8988T (cell line): ENCODE measurements at regions not wholly inside any gene's neighbourhood (a gene's known extent, or its start where the extent isn't known, plus 50 kb on each side); places are given as distances from the start of the nearest gene placed in this dataset.
"Not testable (repeated sequence)": the region's sequence is repeated elsewhere in the genome, so short reads cannot be mapped to it uniquely, and the experiment has no call there.

Source experiments
- DNase-seq: peaks from one replicate; pipeline ENCODE4 v3.0.0; 2011

- no peak for DNase-seq
Observed at GRCh38 chr6:15922510-15923250, 206.2 kb upstream of the MYLIP start.

DNA sequence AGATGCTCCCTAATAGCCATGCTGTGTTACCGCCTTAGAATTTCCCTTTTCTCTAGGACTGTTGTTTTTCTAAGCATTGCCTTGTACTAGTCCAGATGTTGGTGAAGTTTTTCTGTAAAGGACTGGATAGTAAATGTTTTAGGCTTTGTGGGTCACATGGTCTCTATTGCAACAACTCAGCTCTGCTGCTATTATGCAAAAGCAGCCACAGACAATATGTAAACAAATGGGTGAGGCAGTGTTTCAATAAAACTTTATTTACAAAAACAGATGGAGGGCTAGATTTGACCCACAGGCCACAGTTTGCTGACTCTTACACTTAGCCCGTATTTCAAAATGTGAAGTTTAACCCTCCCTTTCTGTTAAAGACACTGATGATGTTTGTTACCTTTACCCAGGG lies 207.6 kb upstream of the MYLIP start:
- no peak for DNase-seq

- no peak for DNase-seq
Observed at GRCh38 chr6:15916581-15916980, 212.3 kb upstream of the MYLIP start.

- no peak for DNase-seq
Observed at GRCh38 chr6:15915508-15916178, 213.2 kb upstream of the MYLIP start.

GRCh38 chr6:15914553-15914952 lies 214.3 kb upstream of the MYLIP start:
- DNase-seq: no peak

DNA sequence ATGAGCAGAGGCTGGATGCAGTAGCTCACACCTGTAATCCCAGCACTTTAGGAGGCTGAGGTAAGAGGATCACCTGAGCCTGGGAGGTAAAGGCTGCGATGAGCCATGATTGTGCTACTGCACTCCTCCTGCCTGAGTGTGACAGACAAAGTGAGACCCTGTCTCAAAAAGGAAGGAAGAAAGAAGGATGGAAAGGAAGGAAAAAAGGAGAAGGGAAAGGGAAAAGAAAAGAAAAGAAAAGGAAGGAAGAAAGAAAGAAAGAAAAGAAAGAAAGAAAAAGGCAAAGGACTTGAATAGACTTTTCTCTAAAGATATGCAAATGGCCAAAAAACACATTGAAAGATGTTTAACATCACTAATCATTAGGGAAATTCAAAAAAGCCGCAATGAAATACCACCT lies 215.3 kb upstream of the MYLIP start:
- DNase-seq: no peak

DNA sequence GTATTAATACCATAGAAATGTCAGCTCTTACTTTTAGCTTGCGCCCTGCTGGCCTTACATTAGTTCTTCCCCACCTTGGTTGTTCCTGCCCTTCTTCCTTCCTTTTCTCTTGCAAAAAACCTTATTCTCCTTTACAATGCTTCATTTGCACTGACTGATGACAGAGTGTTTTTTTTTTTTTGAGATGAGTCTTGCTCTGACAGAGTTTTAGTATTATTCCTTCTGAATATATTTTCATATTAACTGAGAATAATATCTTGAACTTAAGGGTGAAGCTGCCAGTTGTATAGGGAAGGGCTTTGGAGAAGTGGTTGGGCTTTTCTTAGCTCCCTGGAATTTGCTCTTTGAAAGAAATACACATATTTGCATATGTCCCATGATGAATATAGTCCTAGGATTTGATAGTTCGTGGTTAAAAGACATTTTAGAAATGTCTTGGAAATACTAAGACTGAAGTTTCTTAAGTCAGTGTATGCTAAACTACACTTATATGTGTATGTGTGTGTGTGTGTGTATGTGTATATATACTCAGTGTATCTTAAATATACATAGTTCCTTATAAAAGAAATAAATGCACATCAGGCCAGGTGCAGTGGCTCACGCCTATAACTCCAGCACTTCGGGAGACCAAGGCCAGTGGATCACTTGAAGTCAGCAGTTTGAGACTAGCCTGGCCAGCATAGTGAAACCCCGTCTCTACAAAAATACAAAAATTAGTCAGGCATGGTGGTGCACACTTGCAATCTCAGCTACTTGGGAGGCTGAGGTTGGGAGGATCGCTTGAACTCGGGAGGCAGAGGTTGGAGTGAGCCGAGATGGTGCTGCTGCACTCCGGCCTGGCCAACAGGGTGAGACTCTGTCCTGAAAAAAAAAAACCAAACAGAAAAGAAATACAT lies 216.1 kb upstream of the MYLIP start:
- DNase-seq: no peak

DNA sequence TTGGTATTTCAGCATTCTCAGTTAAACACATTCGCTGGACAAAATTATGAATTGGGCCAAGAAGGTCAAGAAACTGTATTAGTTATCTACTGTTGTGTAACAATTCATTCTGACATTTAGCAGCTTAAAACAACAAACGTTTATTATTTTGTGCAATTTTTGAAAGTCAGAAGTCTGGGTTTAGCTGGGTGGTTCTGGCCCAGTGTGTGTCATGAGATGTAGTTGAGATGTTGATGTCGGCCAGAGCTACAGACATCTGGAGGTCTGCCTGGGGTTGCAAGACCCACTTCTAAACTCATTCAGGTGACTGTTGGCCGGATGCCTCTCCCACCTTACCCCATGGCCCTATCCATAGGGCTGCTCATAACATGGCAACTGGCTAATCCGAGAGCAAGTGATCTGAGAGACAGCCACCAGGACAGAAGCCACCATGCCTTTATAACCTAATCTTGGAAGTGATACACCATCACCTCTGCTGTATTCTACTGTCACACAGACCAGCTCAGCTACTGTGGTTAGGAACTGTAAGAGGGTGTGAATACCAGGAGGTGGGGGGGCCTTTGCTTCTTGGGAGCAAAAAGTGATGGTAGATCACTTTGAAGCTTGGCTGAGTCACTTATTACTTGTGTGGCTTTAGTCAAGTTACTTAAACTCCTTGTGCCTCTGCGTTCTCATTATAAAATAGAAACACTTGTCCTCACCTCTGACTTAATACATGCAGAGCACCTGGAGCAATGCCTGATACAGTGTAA lies 217.0 kb upstream of the MYLIP start:
- DNase-seq: no peak

DNA sequence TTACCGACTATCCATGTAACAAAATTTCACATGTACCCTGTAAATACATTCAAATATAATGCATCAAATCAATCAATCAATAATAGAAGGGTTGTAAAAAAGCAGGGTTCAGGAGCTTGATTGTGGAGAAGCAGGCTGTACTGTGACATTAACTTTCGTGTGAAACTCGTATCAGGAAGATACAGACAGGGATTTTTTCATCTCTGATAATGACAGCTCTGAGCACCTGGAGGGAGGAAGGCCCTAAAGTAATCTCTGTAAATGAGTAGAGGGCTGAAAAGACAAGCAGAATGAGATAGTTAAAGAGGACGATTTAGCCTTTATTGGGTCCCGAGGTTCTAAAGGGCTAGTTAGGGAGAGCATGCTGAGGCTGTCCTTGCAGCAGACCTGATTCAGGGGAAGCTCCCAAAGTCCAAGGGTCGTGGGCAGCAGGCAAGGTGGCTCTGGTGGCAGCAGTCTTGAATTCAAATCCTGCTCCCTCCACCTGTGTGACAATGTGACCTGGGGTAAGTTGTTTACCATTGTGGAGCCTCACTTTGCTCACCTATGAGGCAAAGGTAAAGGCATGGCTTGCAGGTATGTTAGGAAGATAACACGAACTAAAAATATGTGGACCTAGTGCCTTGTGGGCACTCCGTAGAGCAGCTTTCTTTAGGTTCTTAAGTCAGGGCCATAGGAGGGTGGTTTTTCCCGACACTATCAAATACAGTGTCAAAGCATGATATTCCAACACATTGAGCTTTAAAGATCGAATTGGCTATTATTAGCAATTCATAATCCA lies 219.4 kb upstream of the MYLIP start:
- no peak for DNase-seq

DNA sequence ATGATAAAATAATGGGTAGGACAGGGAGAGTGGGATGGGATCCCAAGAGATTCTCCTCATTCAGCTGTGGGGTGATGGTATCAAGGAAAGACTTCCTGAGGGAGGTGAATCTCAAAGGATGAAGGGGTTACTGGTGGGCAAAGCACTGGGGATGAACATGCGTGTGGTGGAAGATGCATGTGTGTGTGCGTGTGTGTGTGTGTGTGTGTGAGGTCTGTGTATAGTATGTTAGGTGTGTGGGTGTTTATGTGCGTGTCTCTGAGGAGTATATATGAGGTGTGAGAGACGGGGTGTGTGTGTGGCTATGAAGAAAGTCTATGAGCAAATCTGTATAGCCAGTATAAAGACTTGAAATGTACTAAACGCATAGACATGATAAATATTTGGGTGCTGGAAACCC lies 220.0 kb upstream of the MYLIP start:
- DNase-seq: no peak

GRCh38 chr6:15907914-15908518 lies 220.9 kb upstream of the MYLIP start:
- no peak for DNase-seq

GRCh38 chr6:15907220-15907913 lies 221.5 kb upstream of the MYLIP start:
- DNase-seq: not testable (repeated sequence)

- DNase-seq: no peak
Observed at GRCh38 chr6:15906420-15907016, 222.4 kb upstream of the MYLIP start.

- no peak for DNase-seq
Observed at GRCh38 chr6:15905488-15906419, 223.1 kb upstream of the MYLIP start.

GRCh38 chr6:15904651-15905376 lies 224.1 kb upstream of the MYLIP start:
- no peak for DNase-seq

DNA sequence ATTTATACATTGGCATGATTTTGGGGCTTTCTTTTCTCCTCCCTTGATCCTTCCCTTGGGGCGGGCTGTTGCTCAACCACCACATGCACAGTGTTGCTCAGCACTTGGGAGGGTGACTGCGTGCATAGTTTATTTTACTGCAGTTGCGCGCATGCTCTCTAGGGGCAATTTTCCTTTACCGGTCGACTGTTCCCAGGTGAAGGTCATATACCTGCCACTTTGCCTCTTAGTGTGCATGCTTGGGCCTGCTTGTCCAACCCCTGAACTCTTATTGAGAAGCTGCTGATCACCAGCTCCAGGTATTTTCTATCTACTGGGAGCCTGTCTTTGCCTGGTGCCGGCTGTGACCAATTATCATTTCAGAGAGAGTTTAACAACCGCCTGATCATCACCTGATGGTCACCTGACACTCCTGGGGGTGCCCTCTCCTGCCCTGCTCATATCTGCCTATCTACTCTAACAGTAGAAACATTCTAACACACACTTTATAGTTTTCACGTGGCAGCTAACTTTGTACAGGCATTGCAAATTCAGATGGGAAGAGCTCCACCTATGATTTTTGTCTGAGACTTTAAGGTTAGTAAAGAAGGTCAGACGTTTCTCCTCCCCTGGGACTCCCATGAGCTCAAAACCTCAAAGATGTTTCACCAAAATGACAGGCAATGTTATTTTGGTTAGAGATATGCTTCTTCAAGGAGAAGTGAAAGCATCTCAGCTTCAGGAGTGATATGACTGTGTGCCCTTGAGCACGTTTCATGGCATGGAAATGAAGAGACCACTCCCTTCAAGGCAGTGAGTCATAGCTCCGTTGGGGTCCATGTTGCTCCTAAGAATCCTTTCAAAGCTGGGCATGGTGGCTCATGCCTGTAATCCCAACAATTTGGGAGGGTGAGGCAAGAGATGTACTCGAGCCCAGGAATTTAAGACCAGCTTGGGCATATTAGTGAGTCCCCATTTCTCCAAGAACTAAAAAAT lies 227.5 kb upstream of the MYLIP start:
- DNase-seq: no peak

DNA sequence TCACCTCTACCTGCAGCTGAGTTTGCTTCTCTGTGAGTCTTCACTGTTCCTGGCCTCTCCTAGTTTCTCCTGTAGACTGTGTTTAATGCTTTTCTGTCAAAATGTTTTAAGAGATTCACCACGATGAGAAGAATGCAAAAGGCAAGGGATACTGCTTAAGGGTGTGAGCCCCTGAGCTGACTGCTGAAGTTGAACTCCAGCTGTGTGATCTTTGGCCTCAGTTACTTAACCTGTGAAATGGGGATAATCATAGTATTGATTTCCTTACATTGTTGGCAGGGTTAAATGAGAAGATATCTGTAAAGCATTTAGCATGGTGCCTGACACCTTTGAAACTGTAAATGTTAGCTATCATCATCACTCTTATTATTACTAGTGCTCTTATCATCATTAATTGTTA lies 230.2 kb upstream of the MYLIP start:
- DNase-seq: no peak
